Vagina (tissue), 2 donors: ENCODE measurements at regions not wholly inside any gene's neighbourhood (a gene's known extent, or its start where the extent isn't known, plus 50 kb on each side); places are given as distances from the start of the nearest gene placed in this dataset.

Experiments
- CTCF ChIP-seq, 3 experiments: fragments of 450-650 bp in 2 of 3; fragments of 200-600 bp in 1 of 3; sonication (generic) in 1 of 3; IDR thresholded peaks; one replicate each; pipeline ENCODE4 v1.5.1; 2017 to 2019; ENCODE audit warnings: antibody characterized with exemption in 3 of 3, mild to moderate bottlenecking in 2 of 3, moderate library complexity in 2 of 3
- POLR2A ChIP-seq, 2 donors: fragments of 450-650 bp; IDR thresholded peaks; one replicate each; pipeline ENCODE4 v1.6.1; 2017; ENCODE audit warnings: antibody characterized with exemption in 2 of 2, mild to moderate bottlenecking in 2 of 2, moderate library complexity in 2 of 2
- POLR2AphosphoS5 ChIP-seq, 2 donors: sonication (generic); formaldehyde crosslinking; IDR thresholded peaks; one replicate each; pipeline ENCODE4 v1.9.0; 2017; ENCODE audit warnings: antibody characterized with exemption in 2 of 2, mild to moderate bottlenecking in 2 of 2, low read depth in 1 of 2; ENCODE audit not compliant: insufficient read depth in 1 of 2

GRCh38 chr10:45553613-45554012 lies 119.0 kb downstream of the ZFAND4 start:
- TF ChIP-seq POLR2AphosphoS5 (IDR thresholded peaks at IDR 0.05; ENCODE audit: insufficient read depth in 1 of 2, low read depth in 1 of 2): no peak
- no peak for TF ChIP-seq CTCF (IDR thresholded peaks at IDR 0.05)
- TF ChIP-seq POLR2A (IDR thresholded peaks at IDR 0.05): no peak
